ENCODE measurements at regions not wholly inside any gene's neighbourhood (a gene's known extent, or its start where the extent isn't known, plus 50 kb on each side); places are given as distances from the start of the nearest gene placed in this dataset.

DNA sequence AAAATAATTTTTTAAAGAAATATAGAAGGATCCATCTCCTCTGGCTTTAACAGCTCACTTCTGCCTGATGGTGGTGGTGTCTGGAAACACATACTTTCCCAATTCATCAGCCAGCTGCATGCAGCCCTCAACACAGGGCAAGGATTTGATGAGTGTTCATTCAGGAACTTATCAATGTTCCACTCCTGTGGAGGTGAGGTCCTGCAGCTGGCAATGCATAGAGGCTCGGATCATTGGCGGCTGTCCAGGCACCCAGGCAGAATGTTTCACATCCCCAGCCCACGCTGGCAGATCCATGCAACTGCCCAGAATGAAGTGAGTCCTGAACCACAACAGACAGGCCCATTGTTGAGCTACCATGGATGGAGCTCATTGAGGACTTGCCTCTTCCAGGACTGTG is 55.2 kb upstream of the KCNMA1 start:
- Histone ChIP-seq H3K36me3 (ENCODE audit: low read depth) (no peaks in the 10 kb centered on the region), H3K27ac (no peak overlapping the region), H3K9me3 (ENCODE audit: low read depth) (no peaks in the 10 kb centered on the region), H3K9me2 (ENCODE audit: insufficient read depth) (no peaks in the 10 kb centered on the region), H3K4me1 (ENCODE audit: insufficient read depth) (peaks cover 4% of the 10 kb centered on the region), H3K9ac (no peak overlapping the region), H3K4me3 (no peak overlapping the region), H2AFZ (no peak overlapping the region), H3F3A (ENCODE audit: insufficient read depth) (no peaks in the 10 kb centered on the region), H4K20me1 (ENCODE audit: insufficient read depth) (no peaks in the 10 kb centered on the region), H3K4me2 (ENCODE audit: unreplicated experiment) (no peak overlapping the region), H3K27me3 (replicated peaks; ENCODE audit: insufficient read depth) (peaks cover 22% of the 10 kb centered on the region), H3K79me2 (ENCODE audit: insufficient read depth) (no peaks in the 10 kb centered on the region)
- DNase-seq, result peak; percentile 65
- TF ChIP-seq EZH2phosphoT487 (IDR thresholded peaks at IDR 0.05; ENCODE audit: insufficient read depth, low read depth) (no peak), EZH2 (IDR thresholded peaks at IDR 0.05; ENCODE audit: insufficient read depth, poor library complexity, severe bottlenecking) (no peak)
- in situ Hi-C loops (cut with MboI), result no loop called here
- 19 to 23% methylated on average over 3 of the region's 3 CpGs for WGBS, 2 experiments (ENCODE audit: low coverage in 1 of 2, low lambda C conversion rate in 2 of 2, missing lambda C conversion rate in 2 of 2)

DNA sequence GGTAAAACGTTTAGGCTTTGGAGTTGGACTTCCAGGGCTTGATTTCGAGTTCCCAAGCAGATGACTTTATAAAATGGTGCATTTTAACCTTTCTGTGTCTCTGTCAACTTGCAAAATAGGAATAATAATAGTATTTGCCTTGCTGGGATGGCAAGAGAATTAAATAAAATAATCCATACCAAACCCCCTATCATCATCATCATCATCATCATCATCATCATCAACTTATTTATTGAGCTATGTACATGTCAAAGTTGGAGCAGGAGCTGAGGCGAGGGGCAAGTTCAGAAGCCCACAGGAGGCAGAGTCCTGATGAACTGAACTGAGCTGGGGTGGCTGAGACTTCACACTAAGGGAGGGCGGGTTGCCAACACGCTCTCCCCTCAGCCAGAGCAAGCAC is 51.7 kb upstream of the KCNMA1 start:
- H2AFZ ChIP-seq, result no peak overlapping the region
- DNase-seq, result no peak
- no peak for TF ChIP-seq EZH2phosphoT487 (IDR thresholded peaks at IDR 0.05; ENCODE audit: insufficient read depth, low read depth)
- no peak for TF ChIP-seq EZH2 (IDR thresholded peaks at IDR 0.05; ENCODE audit: insufficient read depth, poor library complexity, severe bottlenecking)
- no peak overlapping the region for H3K4me3 ChIP-seq
- no peak overlapping the region for H3K27ac ChIP-seq
- H3K9ac ChIP-seq, result no peak overlapping the region
- H3K36me3 ChIP-seq (ENCODE audit: low read depth), result no peaks in the 10 kb centered on the region
- H3K4me2 ChIP-seq (ENCODE audit: unreplicated experiment), result no peak overlapping the region
- H3K27me3 ChIP-seq (replicated peaks; ENCODE audit: insufficient read depth), result peaks cover 28% of the 10 kb centered on the region
- in situ Hi-C loops (cut with MboI), result no loop called here
- no peaks in the 10 kb centered on the region for H3K79me2 ChIP-seq (ENCODE audit: insufficient read depth)
- no peaks in the 10 kb centered on the region for H3F3A ChIP-seq (ENCODE audit: insufficient read depth)
- H3K9me2 ChIP-seq (ENCODE audit: insufficient read depth), result no peaks in the 10 kb centered on the region
- no peaks in the 10 kb centered on the region for H3K9me3 ChIP-seq (ENCODE audit: low read depth)
- H3K4me1 ChIP-seq (ENCODE audit: insufficient read depth), result peaks cover 4% of the 10 kb centered on the region
- no peaks in the 10 kb centered on the region for H4K20me1 ChIP-seq (ENCODE audit: insufficient read depth)
- 38 to 51% methylated on average over 5 of the region's 5 CpGs for WGBS, 2 experiments (ENCODE audit: low coverage in 1 of 2, low lambda C conversion rate in 2 of 2, missing lambda C conversion rate in 2 of 2)

DNA sequence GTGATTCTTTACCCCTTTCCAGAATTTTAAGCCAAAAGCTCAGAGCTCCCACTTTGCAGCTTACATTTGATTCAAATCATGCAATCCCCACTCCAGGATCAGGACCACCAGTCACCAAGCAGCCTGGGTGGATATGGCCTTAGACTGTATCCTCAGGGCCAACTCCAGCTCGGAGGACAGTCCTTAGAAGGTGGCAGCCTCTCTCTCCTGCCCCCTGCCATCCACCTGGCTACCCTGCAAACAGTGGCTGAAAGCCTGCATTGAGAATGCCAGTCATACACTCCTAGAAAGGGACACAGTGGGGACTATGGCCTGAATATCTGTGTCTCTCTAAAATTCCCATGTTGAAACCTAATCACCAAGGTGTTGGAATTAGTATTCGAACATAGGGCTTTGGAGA is 50.0 kb upstream of the KCNMA1 start:
- H3K79me2 ChIP-seq (ENCODE audit: insufficient read depth), result no peaks in the 10 kb centered on the region
- H3K9me2 ChIP-seq (ENCODE audit: insufficient read depth), result no peaks in the 10 kb centered on the region
- no peaks in the 10 kb centered on the region for H3K4me1 ChIP-seq (ENCODE audit: insufficient read depth)
- 65 to 78% methylated on average over 2 of the region's 2 CpGs for WGBS, 2 experiments (ENCODE audit: low coverage in 1 of 2, low lambda C conversion rate in 2 of 2, missing lambda C conversion rate in 2 of 2)
- no peaks in the 10 kb centered on the region for H4K20me1 ChIP-seq (ENCODE audit: insufficient read depth)
- H3F3A ChIP-seq (ENCODE audit: insufficient read depth), result no peaks in the 10 kb centered on the region
- H3K9me3 ChIP-seq (ENCODE audit: low read depth), result no peaks in the 10 kb centered on the region
- no peak overlapping the region for H3K4me3 ChIP-seq
- in situ Hi-C loops (cut with MboI), result no loop called here
- H3K4me2 ChIP-seq (ENCODE audit: unreplicated experiment), result no peak overlapping the region
- DNase-seq, result no peak
- no peaks in the 10 kb centered on the region for H3K36me3 ChIP-seq (ENCODE audit: low read depth)
- peaks cover 28% of the 10 kb centered on the region for H3K27me3 ChIP-seq (replicated peaks; ENCODE audit: insufficient read depth)
- H3K9ac ChIP-seq, result no peak overlapping the region
- H3K27ac ChIP-seq, result no peak overlapping the region
- no peak for TF ChIP-seq EZH2phosphoT487 (IDR thresholded peaks at IDR 0.05; ENCODE audit: insufficient read depth, low read depth)
- TF ChIP-seq EZH2 (IDR thresholded peaks at IDR 0.05; ENCODE audit: insufficient read depth, poor library complexity, severe bottlenecking), result no peak
- no peak overlapping the region for H2AFZ ChIP-seq
